Esophagus muscularis mucosa (tissue), 3 donors: ENCODE measurements at regions not wholly inside any gene's neighbourhood (a gene's known extent, or its start where the extent isn't known, plus 50 kb on each side); places are given as distances from the start of the nearest gene placed in this dataset.

Source experiments
- CTCF ChIP-seq, 3 experiments: fragments of 200-600 bp in 2 of 3; fragments of 450-650 bp in 1 of 3; sonication (generic) in 2 of 3; IDR thresholded peaks; one replicate each; pipeline ENCODE4 v1.5.1; 2017 to 2019; ENCODE audit warnings: antibody characterized with exemption in 3 of 3, mild to moderate bottlenecking in 2 of 3, moderate library complexity in 1 of 3
- POLR2A ChIP-seq: fragments of 450-650 bp; IDR thresholded peaks from one replicate; pipeline ENCODE4 v1.6.1; 2017; ENCODE audit warnings: antibody characterized with exemption, moderate library complexity, mild to moderate bottlenecking, low read depth

- TF ChIP-seq CTCF (IDR thresholded peaks at IDR 0.05), result no peak
- no peak for TF ChIP-seq POLR2A
Measured at GRCh38 chr11:8806974-8807373, 104.0 kb upstream of the AKIP1 start.
